Epidermal melanocyte (primary cell): ENCODE measurements at regions not wholly inside any gene's neighbourhood (a gene's known extent, or its start where the extent isn't known, plus 50 kb on each side); places are given as distances from the start of the nearest gene placed in this dataset.
"Not testable (repeated sequence)": the region's sequence is repeated elsewhere in the genome, so short reads cannot be mapped to it uniquely, and the experiment has no call there.

ENCODE experiments used
- DNase-seq: peaks from one replicate; pipeline ENCODE4 v3.0.0; 2011; ENCODE audit warnings: low spot score; ENCODE audit not compliant: insufficient read length

DNA sequence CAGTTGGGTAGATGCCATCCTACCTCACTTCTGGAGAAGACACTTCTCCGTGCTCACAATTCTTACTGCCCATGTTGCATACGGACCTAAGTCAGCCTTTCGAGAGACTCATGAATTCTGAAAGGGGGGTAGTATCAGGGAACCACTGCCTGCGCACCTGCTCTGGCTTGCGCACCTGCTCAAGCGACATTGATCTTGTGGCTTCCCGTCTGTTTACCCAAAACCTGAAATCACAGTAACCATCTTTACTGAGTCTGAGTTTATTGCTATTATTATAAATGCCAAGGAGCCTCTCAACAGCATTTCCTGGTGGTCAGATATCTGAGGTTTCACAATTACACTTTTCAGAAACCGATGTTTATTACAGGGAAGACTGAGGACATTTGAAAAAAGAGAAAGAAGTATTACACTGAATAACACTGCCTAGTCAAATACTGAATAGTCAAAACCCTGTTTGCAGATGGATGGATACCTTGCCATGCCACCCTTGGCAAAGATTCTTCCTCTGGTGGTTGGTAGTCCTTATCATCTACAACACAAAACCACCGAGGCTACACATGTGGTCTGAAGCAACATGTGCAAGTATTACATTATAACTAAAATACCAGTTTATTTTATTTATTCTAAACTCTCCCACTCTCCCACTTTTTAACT lies 208.7 kb downstream of the SIPA1L2 start:
- no peak for DNase-seq

DNA sequence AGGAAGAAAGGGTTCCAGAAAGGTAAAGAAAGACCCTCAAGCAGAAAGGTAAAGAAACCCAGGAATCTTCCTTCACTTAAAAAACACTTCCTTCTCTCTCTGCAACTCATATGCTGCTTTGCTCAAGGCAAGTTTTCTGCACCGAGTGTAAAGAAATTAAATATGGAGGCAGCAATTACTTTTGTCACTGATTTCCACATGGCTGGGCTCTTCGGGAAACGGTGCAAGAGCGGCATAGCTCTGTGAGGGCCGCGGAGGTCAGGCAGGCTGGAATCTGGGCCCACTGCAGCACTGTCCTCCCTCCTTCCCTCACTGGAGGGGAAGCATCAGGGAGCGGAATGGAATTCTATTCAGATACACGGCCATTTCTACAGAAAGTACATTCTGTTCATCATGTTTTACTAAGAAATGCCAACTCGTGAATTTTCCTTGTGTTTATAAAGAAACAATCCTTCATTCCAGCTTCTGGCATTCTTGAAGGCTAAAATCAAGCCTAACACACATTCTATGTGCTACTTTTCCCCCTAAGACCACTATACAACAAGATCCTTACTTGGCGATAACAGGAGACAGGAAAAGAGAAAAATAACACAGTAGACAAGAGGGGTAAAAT lies 212.2 kb downstream of the SIPA1L2 start:
- no peak for DNase-seq

DNA sequence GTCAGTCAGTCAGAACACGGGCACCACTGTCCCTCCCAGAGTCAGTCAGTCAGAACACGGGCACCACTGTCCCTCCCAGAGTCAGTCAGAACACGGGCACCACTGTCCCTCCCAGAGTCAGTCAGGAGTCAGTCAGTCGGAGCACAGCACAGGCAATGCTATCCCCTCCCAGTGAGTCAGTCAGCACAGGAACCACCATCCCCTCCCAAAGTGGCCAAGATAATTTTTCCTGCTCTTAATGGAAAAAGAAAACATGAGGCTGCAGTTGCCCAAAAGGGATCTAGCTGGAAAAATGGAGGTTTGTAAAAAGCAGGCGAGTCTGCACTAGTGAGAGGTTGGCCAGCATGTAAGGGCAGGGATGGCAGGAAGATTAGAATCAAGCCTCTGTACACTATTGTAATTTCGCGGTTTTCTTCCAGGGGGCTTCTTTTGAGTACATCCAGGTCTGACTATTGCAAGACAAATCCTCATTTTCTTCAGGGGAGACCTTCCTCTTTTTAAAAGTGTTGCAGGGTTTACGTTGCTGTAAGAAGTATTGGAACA lies 213.8 kb downstream of the SIPA1L2 start:
- DNase-seq, result no peak

- not testable (repeated sequence) for DNase-seq
These were observed 214.5 kb downstream of the SIPA1L2 start for GRCh38 chr1:232415481-232415880.

DNA sequence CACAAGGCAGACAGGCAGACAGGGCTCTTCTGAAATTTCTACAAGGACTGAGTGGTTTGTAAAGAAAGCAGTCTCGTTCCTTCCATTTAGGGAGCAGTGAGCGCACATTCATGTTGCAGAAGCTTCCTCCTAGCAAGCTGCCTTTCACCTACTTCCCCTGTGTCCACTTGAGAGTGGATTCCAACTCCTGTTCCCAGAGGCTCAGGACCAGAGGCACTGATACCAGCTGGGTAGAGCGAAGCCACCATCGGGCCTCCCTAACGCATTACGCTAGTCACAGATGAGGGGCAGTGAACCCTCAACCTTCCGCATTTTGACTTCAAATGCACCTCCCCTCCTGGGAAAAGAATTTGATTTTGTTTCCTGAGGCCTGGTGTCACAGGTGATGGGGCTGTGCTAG lies 215.8 kb downstream of the SIPA1L2 start:
- DNase-seq, result no peak

DNA sequence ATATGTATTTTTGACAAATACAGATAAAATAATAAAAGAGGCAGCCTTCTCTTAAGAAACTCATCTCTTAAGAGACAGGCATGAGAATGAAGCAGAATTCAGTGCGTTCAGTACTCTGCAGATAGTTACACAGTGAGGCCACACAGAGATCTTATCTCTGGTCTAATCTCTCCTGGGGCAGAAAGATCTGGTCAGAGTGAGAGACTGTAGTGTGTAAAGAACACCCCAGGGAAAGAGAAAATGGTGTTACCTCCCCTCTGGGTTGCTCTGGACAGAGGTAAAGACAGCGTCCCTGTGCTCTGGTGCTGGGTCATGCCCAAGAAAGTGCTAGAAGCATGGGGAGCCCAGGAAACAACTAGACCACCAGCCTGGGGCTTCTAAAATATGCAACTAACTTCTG lies 216.3 kb downstream of the SIPA1L2 start:
- no peak for DNase-seq

GRCh38 chr1:232409584-232409983 lies 220.3 kb downstream of the SIPA1L2 start:
- no peak for DNase-seq

GRCh38 chr1:232407120-232407519 lies 222.8 kb downstream of the SIPA1L2 start:
- DNase-seq, result no peak

- DNase-seq, result no peak
These were observed 224.2 kb downstream of the SIPA1L2 start for GRCh38 chr1:232405781-232406180.

DNA sequence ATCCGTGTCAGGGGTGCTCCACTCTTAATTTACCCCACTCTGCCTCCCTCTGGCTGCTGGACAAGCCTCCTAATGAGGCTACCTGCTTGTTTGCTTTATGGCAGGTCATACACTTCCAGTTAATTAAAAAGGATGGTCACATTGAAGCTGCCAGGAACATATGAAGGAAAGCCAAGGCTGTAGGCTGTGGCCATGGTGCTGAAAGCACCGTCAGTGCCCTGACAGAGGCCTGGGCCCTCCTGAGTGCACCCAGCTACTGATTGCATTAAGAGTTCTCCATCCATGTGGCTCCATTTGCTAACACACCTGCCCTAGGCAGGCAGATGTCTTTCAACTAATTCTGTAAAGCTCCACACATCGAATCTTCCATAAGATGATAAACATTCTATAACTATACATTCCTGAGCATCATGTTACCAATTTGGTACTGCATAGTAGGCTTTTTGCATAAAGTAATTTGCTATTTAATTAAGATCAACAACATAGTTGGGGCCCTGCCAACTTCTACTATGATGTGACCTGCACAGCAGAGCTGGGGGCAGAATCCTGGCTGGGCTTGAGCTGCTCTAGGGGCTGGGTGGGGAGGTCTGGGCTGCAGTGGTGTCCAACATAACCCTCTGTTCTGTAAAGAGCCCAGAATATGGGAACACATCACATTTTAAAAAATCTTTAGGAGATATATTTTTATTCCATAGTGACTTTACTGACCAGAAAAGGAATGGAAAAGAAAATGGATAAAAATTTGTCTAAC lies 224.8 kb downstream of the SIPA1L2 start:
- DNase-seq, result no peak

- DNase-seq, result no peak
These were observed 225.7 kb downstream of the SIPA1L2 start for GRCh38 chr1:232404227-232404626.

DNA sequence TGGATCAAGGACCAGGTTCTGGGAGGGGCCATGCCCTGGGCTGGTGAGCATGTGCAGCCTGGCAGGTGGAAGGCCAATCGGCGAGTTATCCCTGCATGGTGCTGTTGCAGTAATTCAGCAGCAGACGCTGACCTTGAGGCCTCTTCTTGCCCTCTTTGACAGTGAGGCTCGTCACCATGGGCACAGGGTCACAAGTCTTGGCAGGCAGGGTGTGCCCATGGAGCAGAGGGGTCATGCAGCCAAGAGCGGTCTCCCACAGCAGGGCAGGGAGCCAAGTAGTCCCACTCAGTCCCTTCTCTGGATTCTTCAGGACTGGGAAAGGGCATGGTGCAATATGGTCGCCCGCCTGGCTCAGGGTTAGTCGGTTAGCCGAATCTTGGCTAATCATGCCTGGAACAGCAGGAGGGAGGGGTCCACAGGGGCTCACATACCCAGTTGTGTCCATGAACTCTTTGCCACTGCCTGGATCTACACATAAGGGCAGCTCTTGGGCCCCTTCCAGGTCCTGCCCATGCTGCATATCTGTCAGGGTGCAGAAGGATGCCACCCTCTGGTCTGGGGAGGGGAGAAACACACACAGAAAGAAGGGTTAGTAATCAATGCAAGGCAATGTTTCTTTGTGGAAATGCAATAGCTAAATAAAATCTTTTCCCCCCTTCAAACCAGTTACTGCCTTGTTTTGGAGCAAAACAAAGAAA lies 226.8 kb downstream of the SIPA1L2 start:
- no peak for DNase-seq

GRCh38 chr1:232398823-232399222 lies 231.1 kb downstream of the SIPA1L2 start:
- DNase-seq, result no peak

DNA sequence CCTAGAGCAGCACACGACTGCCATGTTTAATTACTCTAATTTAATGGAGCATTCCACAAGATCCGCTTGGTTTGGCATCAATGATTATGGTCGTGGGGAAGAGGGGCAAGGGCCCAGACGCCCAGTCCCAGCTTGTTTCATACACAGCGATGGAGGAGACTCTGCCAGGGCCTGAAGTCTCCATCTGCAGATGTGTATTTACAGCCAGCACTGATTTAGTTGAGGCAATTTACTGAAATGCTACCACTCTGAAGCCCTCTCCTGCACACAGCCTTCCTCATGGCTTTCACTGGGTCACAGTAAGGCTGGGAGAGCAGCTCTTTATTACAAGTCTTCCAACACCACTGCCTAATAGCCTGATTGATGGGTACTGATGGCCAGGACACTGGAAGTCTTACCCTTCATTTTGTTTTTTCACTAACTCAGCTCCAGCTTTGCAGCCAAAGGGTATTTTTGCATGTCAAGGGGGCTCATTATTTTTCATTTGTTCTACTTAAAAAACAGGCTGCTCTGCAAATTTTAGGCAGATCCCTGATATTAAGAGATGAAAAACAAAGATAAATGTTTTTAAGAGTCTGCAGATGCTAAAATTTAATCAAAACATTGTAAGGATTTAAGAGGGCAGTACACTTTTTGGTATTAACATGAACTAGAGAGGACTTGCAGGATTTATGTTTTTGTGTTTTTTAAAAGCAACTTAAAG lies 236.3 kb downstream of the SIPA1L2 start:
- DNase-seq, result no peak

DNA sequence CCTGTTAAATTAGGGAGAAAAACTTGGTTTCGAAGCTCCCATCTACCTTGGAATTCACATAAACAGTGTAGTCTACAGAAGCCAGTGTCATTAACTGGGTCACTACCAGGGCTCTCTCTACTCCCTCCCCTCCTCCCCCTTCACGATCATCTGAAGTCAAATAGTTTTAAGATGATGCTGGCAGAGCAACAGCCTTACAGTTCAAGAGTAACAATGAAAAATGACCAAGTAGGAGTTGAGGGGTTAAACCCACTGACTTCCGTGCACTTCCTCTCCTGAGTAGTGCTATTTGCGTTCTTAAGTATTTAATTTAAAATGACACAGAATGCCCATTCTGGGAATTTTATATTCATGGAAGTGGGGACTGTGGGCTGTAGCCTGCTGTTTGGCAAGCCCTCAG lies 236.9 kb downstream of the SIPA1L2 start:
- no peak for DNase-seq

DNA sequence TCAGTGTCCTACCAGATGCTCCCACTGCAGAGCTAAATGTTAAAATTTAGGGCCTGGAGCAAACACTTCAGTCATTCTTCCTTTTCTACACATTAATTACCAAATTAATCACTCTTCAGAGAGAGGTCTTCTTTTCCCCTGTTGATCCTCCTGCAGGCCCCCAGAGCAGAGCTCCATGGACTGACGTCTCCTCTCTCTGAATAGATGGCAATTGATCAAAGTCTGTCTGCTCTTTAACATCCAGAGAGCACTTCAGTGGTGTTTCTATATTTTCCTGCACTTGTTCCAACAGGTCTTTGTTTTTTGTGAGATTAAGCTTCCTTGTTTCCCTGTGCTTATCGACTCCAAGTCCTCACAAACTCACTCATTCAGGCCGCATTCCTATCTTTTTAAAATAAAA lies 239.3 kb downstream of the SIPA1L2 start:
- no peak for DNase-seq

GRCh38 chr1:232389744-232390143 lies 240.2 kb downstream of the SIPA1L2 start:
- no peak for DNase-seq

GRCh38 chr1:232388363-232388762 lies 241.6 kb downstream of the SIPA1L2 start:
- DNase-seq, result no peak

DNA sequence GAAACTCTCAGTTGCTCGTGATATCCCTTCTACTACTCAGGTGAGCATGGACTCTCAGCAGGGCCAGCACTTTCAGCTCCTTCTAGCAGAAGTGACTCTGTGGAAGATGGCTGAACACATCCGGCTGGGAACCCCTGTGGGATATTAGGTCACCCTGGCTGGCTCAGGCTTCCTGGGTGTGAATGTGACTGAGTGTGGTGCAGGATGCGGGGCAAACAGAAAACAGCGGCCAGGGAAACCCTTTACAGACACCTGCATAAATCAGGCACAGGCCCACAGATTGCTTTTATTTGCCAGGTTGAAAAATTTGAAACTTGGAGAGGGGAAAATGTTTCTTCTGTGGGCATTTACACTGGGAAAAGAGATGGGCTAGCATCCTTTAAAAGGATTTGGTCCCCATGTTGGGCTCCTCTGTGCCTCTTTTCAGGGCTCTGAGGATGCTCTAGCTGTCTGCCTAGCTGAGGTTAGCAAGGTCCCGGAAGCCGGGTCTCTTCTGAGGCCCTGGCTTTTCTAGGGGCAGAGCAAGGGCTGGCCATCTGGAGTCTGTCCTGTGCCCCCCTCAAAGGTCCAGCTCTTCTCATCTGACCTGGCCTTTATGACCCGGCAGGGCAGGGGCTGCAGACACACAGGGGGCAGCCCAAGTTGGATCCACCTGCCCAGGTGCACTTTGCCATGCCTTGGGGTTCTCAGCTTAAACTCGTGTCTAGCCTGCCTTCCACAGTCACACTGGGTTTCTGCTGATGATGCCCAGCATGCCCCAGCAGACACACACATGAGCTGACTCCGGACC lies 243.0 kb downstream of the SIPA1L2 start:
- no peak for DNase-seq

- no peak for DNase-seq
These were observed 243.6 kb downstream of the SIPA1L2 start for GRCh38 chr1:232386294-232386693.
